Fibroblast of lung (primary cell): ENCODE measurements at regions not wholly inside any gene's neighbourhood (a gene's known extent, or its start where the extent isn't known, plus 50 kb on each side); places are given as distances from the start of the nearest gene placed in this dataset.
A peak's percentile ranks its signal among the peaks of the same experiment; 100 is the strongest.

ENCODE experiments used
- DNase-seq, 2 donors: peaks; one replicate each; pipeline versions ENCODE4 v3.0.0 to v3.0.0-alpha.2; 2010; ENCODE audit warnings: low read depth in 2 of 2
- H2AFZ ChIP-seq: 2 replicates; pipeline ENCODE4 v1.5.1; 2012; ENCODE audit warnings: low read length, control low read depth, inconsistent platforms
- H3K27ac ChIP-seq: 2 replicates; pipeline ENCODE4 v1.5.1; 2011; ENCODE audit warnings: low read length, control low read depth; ENCODE audit not compliant: insufficient read depth
- H3K27me3 ChIP-seq: 2 replicates; pipeline ENCODE4 v1.5.1; 2011; ENCODE audit warnings: mild to moderate bottlenecking, low read length; ENCODE audit not compliant: control insufficient read depth, insufficient read depth
- H3K36me3 ChIP-seq: 2 replicates; pipeline ENCODE4 v1.5.1; 2011; ENCODE audit warnings: low read length; ENCODE audit not compliant: control insufficient read depth, insufficient read depth
- H3K4me1 ChIP-seq: 2 replicates; pipeline ENCODE4 v1.5.1; 2011; ENCODE audit warnings: low read length; ENCODE audit not compliant: control insufficient read depth, insufficient read depth; ENCODE audit errors: extremely low read depth
- H3K4me2 ChIP-seq: 2 replicates; pipeline ENCODE4 v1.5.1; 2011; ENCODE audit warnings: low read length, control low read depth; ENCODE audit not compliant: insufficient read depth; ENCODE audit errors: extremely low read depth
- H3K4me3 ChIP-seq, 4 experiments: fragments of 200-600 bp in 1 of 4; sonication (generic) in 1 of 4; replicated peaks in 1 of 4; 2 replicates each; pipeline ENCODE4 v1.5.1; 2011 to 2016; ENCODE audit warnings: low read length in 4 of 4, low read depth in 3 of 4, mild to moderate bottlenecking in 3 of 4, control low read depth in 2 of 4, inconsistent platforms in 1 of 4, mixed read lengths in 1 of 4; ENCODE audit not compliant: insufficient read depth in 1 of 4; ENCODE audit errors: control extremely low read depth in 1 of 4
- H3K79me2 ChIP-seq: 2 replicates; pipeline ENCODE4 v1.5.1; 2012; ENCODE audit warnings: mild to moderate bottlenecking, low read length, inconsistent platforms; ENCODE audit not compliant: control insufficient read depth, insufficient read depth
- H3K9ac ChIP-seq: 2 replicates; pipeline ENCODE4 v1.5.1; 2011; ENCODE audit warnings: mild to moderate bottlenecking, low read length, control low read depth; ENCODE audit not compliant: insufficient read depth
- H3K9me3 ChIP-seq: 2 replicates; pipeline ENCODE4 v1.5.1; 2012; ENCODE audit warnings: low read depth, low read length; ENCODE audit not compliant: control insufficient read depth, insufficient read depth
- H4K20me1 ChIP-seq: 2 replicates; pipeline ENCODE4 v1.5.1; 2011; ENCODE audit warnings: low read length; ENCODE audit not compliant: control insufficient read depth, insufficient read depth; ENCODE audit errors: extremely low read depth
- CTCF ChIP-seq, 2 donors: IDR thresholded peaks in 1 of 2; conservative IDR thresholded peaks in 1 of 2; 1 replicate in 1 of 2; 2 replicates in 1 of 2; pipeline ENCODE4 v1.5.1; 2011 to 2012; ENCODE audit warnings: low read length in 2 of 2, control low read depth in 1 of 2, inconsistent platforms in 1 of 2, low read depth in 1 of 2, mild to moderate bottlenecking in 1 of 2
- EZH2 ChIP-seq: IDR thresholded peaks from 2 replicates; pipeline ENCODE4 v1.5.1; 2012; ENCODE audit warnings: low read length, control low read depth, mild to moderate bottlenecking; ENCODE audit errors: missing control alignments

DNA sequence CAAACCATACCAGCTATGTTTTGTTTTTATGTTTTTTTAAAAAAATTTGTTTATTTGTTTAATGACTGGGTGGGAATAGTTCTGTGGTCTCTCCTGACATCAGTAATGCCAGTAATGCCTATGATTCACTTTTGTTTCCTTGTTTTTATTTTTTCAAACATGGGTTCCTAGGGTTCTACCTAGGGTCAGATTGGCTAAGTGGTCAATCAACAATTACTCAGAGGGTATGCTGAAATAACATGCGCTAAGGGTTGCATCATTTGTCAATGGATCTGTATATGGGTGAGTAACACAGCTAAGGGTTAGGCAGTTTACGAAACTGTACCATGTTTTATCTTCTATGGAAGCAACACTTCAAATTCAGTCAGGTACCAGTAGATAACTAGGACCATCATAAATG lies 583.8 kb upstream of the GJE1 start:
- DNase-seq = peak; percentile 25 to 57

DNA sequence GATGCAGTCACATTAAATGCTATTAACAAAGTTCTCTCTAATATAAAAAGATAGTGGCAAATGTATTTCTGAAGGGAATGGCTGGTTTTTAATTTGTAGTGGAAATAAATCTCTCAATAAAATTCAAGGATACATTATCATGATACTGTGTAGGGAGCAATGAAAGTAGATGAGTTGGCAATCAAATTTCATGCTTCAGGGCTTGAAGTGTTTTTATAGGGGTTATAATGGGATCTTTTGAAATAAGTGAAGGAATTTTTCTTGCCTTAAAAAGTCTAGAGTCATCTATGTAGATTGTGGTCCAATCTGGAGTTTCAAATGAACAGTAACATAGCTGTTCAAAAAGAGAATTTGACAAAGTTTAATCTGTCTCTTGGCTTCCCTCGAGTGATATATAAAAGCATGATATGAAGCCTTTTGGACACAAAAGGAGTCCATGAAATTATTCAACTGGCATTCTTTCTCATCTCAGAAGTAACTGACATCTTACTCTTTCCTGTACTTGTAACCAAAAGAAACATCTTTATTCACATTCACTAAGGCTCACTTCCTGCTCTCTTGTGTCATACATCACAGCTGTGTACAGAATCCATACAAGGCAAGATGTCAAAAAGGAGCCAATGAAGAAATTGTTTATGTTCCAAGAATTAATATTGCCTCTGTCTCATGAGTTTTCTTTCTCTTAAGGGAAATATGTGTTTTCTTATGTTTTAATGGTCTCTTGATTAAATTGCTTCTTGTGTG lies 591.0 kb upstream of the GJE1 start:
- Histone ChIP-seq H3K4me1 (no peaks in the 10 kb centered on the region), H3K4me3 (no peak overlapping the region), H3K4me2 (no peak overlapping the region), H3K9ac (no peak overlapping the region), H3K27ac (no peak overlapping the region), H3K27me3 (no peaks in the 10 kb centered on the region), H3K79me2 (no peaks in the 10 kb centered on the region), H3K9me3 (no peaks in the 10 kb centered on the region), H3K36me3 (no peaks in the 10 kb centered on the region), H2AFZ (peak overlapping the region; percentile 45), H4K20me1 (no peaks in the 10 kb centered on the region)
- peak; percentile 33 to 63 for DNase-seq
- TF ChIP-seq CTCF (conservative IDR thresholded peaks at IDR 0.05 in 1 of 2, IDR thresholded peaks at IDR 0.05 in 1 of 2; ENCODE audit: low read depth in 1 of 2, low read length in 2 of 2) = no peak
- no peak for TF ChIP-seq EZH2

More for the DNA sequence above, 583.8 kb upstream of the GJE1 start:
- no peaks in the 10 kb centered on the region for H3K9me3 ChIP-seq
- no peak for TF ChIP-seq EZH2
- no peak for TF ChIP-seq CTCF (conservative IDR thresholded peaks at IDR 0.05 in 1 of 2, IDR thresholded peaks at IDR 0.05 in 1 of 2; ENCODE audit: low read depth in 1 of 2, low read length in 2 of 2)
- H3K36me3 ChIP-seq = no peaks in the 10 kb centered on the region
- no peak overlapping the region for H3K9ac ChIP-seq
- H3K4me2 ChIP-seq = no peak overlapping the region
- H3K4me1 ChIP-seq = no peaks in the 10 kb centered on the region
- H3K4me3 ChIP-seq = no peak overlapping the region
- no peaks in the 10 kb centered on the region for H3K27me3 ChIP-seq
- H3K79me2 ChIP-seq = no peaks in the 10 kb centered on the region
- no peak overlapping the region for H2AFZ ChIP-seq
- no peak overlapping the region for H3K27ac ChIP-seq
- no peaks in the 10 kb centered on the region for H4K20me1 ChIP-seq

GRCh38 chr6:141540207-141540606 lies 592.5 kb upstream of the GJE1 start:
- no peaks in the 10 kb centered on the region for H3K36me3 ChIP-seq
- no peaks in the 10 kb centered on the region for H3K27me3 ChIP-seq
- DNase-seq = peak in 1 of 2 donors; percentile 33
- H3K4me2 ChIP-seq = no peak overlapping the region
- H3K27ac ChIP-seq = no peak overlapping the region
- H4K20me1 ChIP-seq = no peaks in the 10 kb centered on the region
- H3K4me1 ChIP-seq = no peaks in the 10 kb centered on the region
- no peak overlapping the region for H3K9ac ChIP-seq
- H3K79me2 ChIP-seq = no peaks in the 10 kb centered on the region
- no peaks in the 10 kb centered on the region for H3K9me3 ChIP-seq
- H3K4me3 ChIP-seq = no peak overlapping the region
- TF ChIP-seq EZH2 = no peak
- no peak for TF ChIP-seq CTCF (conservative IDR thresholded peaks at IDR 0.05 in 1 of 2, IDR thresholded peaks at IDR 0.05 in 1 of 2; ENCODE audit: low read depth in 1 of 2, low read length in 2 of 2)
- H2AFZ ChIP-seq = no peak overlapping the region
